ENCODE measurements at regions not wholly inside any gene's neighbourhood (a gene's known extent, or its start where the extent isn't known, plus 50 kb on each side); places are given as distances from the start of the nearest gene placed in this dataset.

DNA sequence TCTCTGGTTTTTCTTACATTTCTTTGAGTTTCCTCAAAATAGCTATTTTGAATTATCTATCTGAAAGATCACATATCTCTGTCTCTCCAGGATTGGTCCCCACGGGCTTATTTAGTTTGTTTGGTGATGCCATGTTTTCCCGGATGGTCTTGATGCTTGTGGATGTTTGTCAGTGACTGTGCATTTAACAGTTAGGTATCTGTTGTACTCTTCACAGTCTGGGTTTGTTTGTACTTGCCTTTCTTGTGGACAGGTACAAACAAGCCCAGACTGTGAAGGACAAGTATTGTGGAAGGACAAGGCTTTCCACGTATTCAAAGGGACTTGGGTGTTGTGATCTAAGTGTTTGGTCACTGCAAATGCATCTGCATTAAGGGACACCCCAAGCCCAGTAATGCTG lies 49.9 kb upstream of the TOP1 start:
- TF ChIP-seq MAZ (CRISPR knock-in tag; conservative IDR thresholded peaks at IDR 0.05 in 1 of 2, IDR thresholded peaks at IDR 0.05 in 1 of 2) (no peak), ZNF3 (CRISPR knock-in tag; IDR thresholded peaks at IDR 0.05) (no peak), MCM3 (IDR thresholded peaks at IDR 0.05) (no peak), KDM4B (IDR thresholded peaks at IDR 0.05; ENCODE audit: borderline replicate concordance in 2 of 2, low read depth in 1 of 2) (no peak), CSDE1 (IDR thresholded peaks at IDR 0.05) (no peak), CAMTA2 (CRISPR knock-in tag; conservative IDR thresholded peaks at IDR 0.05) (no peak), ETV5 (CRISPR knock-in tag; IDR thresholded peaks at IDR 0.05; ENCODE audit: low read depth) (no peak)
- TF ChIP-seq, protein P1, sequence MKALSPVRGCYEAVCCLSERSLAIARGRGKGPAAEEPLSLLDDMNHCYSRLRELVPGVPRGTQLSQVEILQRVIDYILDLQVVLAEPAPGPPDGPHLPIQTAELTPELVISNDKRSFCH (CRISPR knock-in tag; IDR thresholded peaks at IDR 0.05): no peak
- TF ChIP-seq, protein P1 (tag; IDR thresholded peaks at IDR 0.05): no peak

Measured in K562 (cell line).